B cell (primary cell): ENCODE measurements at regions not wholly inside any gene's neighbourhood (a gene's known extent, or its start where the extent isn't known, plus 50 kb on each side); places are given as distances from the start of the nearest gene placed in this dataset.
"Not testable (repeated sequence)": the region's sequence is repeated elsewhere in the genome, so short reads cannot be mapped to it uniquely, and the experiment has no call there.

Source experiments
- ATAC-seq: fragments of 200-7000 bp; cut with Tn5 transposase; one replicate; pipeline ENCODE4 v1.10.0; 2021; ENCODE audit warnings: low read depth, mild to moderate bottlenecking, moderate number of reproducible peaks, moderate library complexity
- CTCF ChIA-PET: fragments of 350-600 bp; sonication (Branson Sonifier 250); formaldehyde crosslinking; loops from one replicate; lab custom pipeline; 2021; ENCODE audit warnings: antibody characterized with exemption, inconsistent platforms; lab: Charles Lee
- POLR2A ChIA-PET: fragments of 350-600 bp; sonication (Branson Sonifier 250); formaldehyde crosslinking; loops from one replicate; lab custom pipeline; 2021; ENCODE audit warnings: antibody characterized with exemption; lab: Charles Lee
- DNase-seq: peaks from one replicate; pipeline ENCODE4 v3.0.0; 2013
- H2AFZ ChIP-seq: 2 replicates; pipeline ENCODE4 v1.6.1; 2012; ENCODE audit warnings: mild to moderate bottlenecking, low read depth, low read length; ENCODE audit not compliant: insufficient read depth, poor library complexity, severe bottlenecking
- H3K27ac ChIP-seq, 2 donors: 1 replicate in 1 of 2; 2 replicates in 1 of 2; pipeline ENCODE4 v1.5.1; 2012 to 2013; ENCODE audit warnings: low read length in 2 of 2, mild to moderate bottlenecking in 2 of 2, moderate library complexity in 1 of 2
- H3K27me3 ChIP-seq, 4 experiments: fragments of 200-600 bp in 1 of 4; sonication (generic) in 1 of 4; replicated peaks in 1 of 4; 1 replicate in 2 of 4; 2 replicates in 2 of 4; pipeline versions ENCODE4 v1.6.1 to v1.7.0; 2013 to 2016; ENCODE audit warnings: low read length in 3 of 4, mild to moderate bottlenecking in 2 of 4, mixed read lengths in 1 of 4, moderate library complexity in 1 of 4; ENCODE audit not compliant: insufficient read depth in 4 of 4, control insufficient read depth in 3 of 4; ENCODE audit errors: control extremely low read depth in 1 of 4
- H3K36me3 ChIP-seq, 2 experiments: replicated peaks in 1 of 2; 1 replicate in 1 of 2; 2 replicates in 1 of 2; pipeline versions ENCODE4 v1.6.1 to v1.7.1; 2013; ENCODE audit warnings: low read length in 1 of 2; ENCODE audit not compliant: insufficient read depth in 2 of 2, control insufficient read depth in 1 of 2; ENCODE audit errors: control extremely low read depth in 1 of 2, extremely low read depth in 1 of 2
- H3K4me1 ChIP-seq, 2 donors: fragments of 200-600 bp in 1 of 2; sonication (generic) in 1 of 2; 1 replicate in 1 of 2; 2 replicates in 1 of 2; pipeline versions ENCODE4 v1.5.1 to v1.6.1; 2013 to 2017; ENCODE audit warnings: low read length in 2 of 2; ENCODE audit not compliant: control insufficient read depth in 2 of 2, insufficient read depth in 2 of 2
- H3K4me2 ChIP-seq: replicated peaks from 2 replicates; pipeline ENCODE3; 2012; ENCODE audit warnings: mild to moderate bottlenecking, low read depth, low read length; ENCODE audit not compliant: poor library complexity, severe bottlenecking
- H3K4me3 ChIP-seq, 5 experiments: fragments of 200-600 bp in 1 of 5; sonication (generic) in 1 of 5; 1 replicate in 3 of 5; 2 replicates in 2 of 5; pipeline versions ENCODE4 v1.5.1 to v1.7.0; 2011 to 2016; ENCODE audit warnings: low read length in 4 of 5, mild to moderate bottlenecking in 4 of 5, low read depth in 2 of 5, control low read depth in 1 of 5, moderate library complexity in 1 of 5; ENCODE audit not compliant: insufficient read depth in 1 of 5; ENCODE audit errors: control extremely low read depth in 1 of 5, extremely low read depth in 1 of 5
- H3K79me2 ChIP-seq: fragments of 200-600 bp; sonication (generic); one replicate; pipeline ENCODE4 v1.6.0; 2016; ENCODE audit warnings: low read length; ENCODE audit not compliant: control insufficient read depth, insufficient read depth
- H3K9ac ChIP-seq: fragments of 200-600 bp; sonication (generic); 2 replicates; pipeline ENCODE4 v1.6.1; 2017; ENCODE audit warnings: mild to moderate bottlenecking, low read length, moderate library complexity
- H3K9me3 ChIP-seq, 3 donors: one replicate each; pipeline versions ENCODE4 v1.6.1 to v1.7.1; 2013; ENCODE audit warnings: low read length in 2 of 3; ENCODE audit not compliant: control insufficient read depth in 2 of 3, insufficient read depth in 1 of 3; ENCODE audit errors: control extremely low read depth in 1 of 3
- H4K20me1 ChIP-seq: 2 replicates; pipeline ENCODE4 v1.6.0; 2012; ENCODE audit warnings: mild to moderate bottlenecking, low read length; ENCODE audit not compliant: insufficient read depth, control insufficient read depth, poor library complexity, severe bottlenecking
- H3K27ac Mint-ChIP-seq: one replicate; pipeline ENCODE4 v1.8.0; 2021; ENCODE audit warnings: mixed read lengths
- H3K27me3 Mint-ChIP-seq: one replicate; pipeline ENCODE4 v1.8.0; 2021; ENCODE audit warnings: mixed read lengths
- H3K4me1 Mint-ChIP-seq: one replicate; pipeline ENCODE4 v1.8.0; 2021; ENCODE audit warnings: mixed read lengths
- H3K4me3 Mint-ChIP-seq: one replicate; pipeline ENCODE4 v1.8.0; 2021; ENCODE audit warnings: mixed read lengths
- H3K9me3 Mint-ChIP-seq: one replicate; pipeline ENCODE4 v1.8.0; 2022; ENCODE audit warnings: mixed read lengths; ENCODE audit not compliant: insufficient read depth
- WGBS: methylation state at CpG from one replicate; pipeline ENCODE4 v1.1.5; 2013; ENCODE audit warnings: missing lambda C conversion rate; ENCODE audit not compliant: insufficient coverage; 5-methylcytosine and 5-hydroxymethylcytosine counted together
- intact Hi-C: fragments of 100-400 bp; cut with micrococcal nuclease; formaldehyde crosslinking; loops from one replicate; pipeline ENCODE4 v1.10.0; 2022

DNA sequence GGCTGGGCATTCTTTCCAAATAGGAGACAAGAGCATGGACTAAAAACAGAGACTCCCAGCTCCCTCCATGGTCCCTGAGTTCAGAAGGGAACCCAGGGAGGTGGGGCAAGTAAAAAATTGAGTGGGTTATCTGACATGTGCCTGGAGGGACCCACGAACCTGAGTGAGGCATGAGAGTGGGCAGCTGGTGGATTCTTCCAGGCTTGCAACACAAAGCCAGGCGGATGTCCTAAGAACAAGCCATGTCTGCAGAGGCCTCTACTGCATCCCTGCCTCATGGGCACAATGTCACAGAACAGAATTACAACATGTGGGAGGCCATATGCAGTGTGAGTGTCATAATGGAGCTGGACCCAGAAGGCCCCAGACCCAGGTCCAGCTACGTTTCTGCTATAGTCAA is 3949.4 kb upstream of the OR11H1 start:
- CTCF ChIA-PET, intact Hi-C loops, H3K79me2 ChIP-seq, H3K9ac ChIP-seq, H2AFZ ChIP-seq, H3K4me2 ChIP-seq, H3K27ac ChIP-seq, H4K20me1 ChIP-seq, H3K4me3 ChIP-seq, H3K27me3 ChIP-seq, H3K4me1 ChIP-seq, ATAC-seq, POLR2A ChIA-PET, H3K4me3 Mint-ChIP-seq, H3K27me3 Mint-ChIP-seq, DNase-seq, H3K4me1 Mint-ChIP-seq, H3K27ac Mint-ChIP-seq, H3K36me3 ChIP-seq: not testable (repeated sequence)
- peaks cover 2 to 41% (median 13%) of the 10 kb centered on the region in 3 donors for H3K9me3 ChIP-seq
- H3K9me3 Mint-ChIP-seq: peaks cover 33% of the 10 kb centered on the region
- 44% methylated on average over 2 of the region's 3 CpGs for WGBS

- POLR2A ChIA-PET, H2AFZ ChIP-seq, H3K27me3 Mint-ChIP-seq, ATAC-seq, H4K20me1 ChIP-seq, intact Hi-C loops, H3K4me3 ChIP-seq, H3K27me3 ChIP-seq, H3K27ac Mint-ChIP-seq, H3K4me3 Mint-ChIP-seq, H3K27ac ChIP-seq, H3K4me1 Mint-ChIP-seq, H3K79me2 ChIP-seq, H3K4me2 ChIP-seq, H3K9ac ChIP-seq, CTCF ChIA-PET, H3K36me3 ChIP-seq, DNase-seq, H3K4me1 ChIP-seq: not testable (repeated sequence)
- peaks cover 27% of the 10 kb centered on the region for H3K9me3 Mint-ChIP-seq
- peaks cover 2 to 32% (median 9%) of the 10 kb centered on the region in 3 donors for H3K9me3 ChIP-seq
- WGBS: no CpG with 5 or more reads among the region's 4 CpGs
These were observed 3945.9 kb upstream of the OR11H1 start for GRCh38 chr22:11582048-11582447.

GRCh38 chr22:11584231-11584630 is 3943.8 kb upstream of the OR11H1 start:
- 30% methylated on average over 4 of the region's 4 CpGs for WGBS
- peaks cover 3 to 25% (median 5%) of the 10 kb centered on the region in 3 donors for H3K9me3 ChIP-seq
- H3K27me3 Mint-ChIP-seq, H3K9ac ChIP-seq, H3K36me3 ChIP-seq, H3K27me3 ChIP-seq, H3K79me2 ChIP-seq, CTCF ChIA-PET, H4K20me1 ChIP-seq, intact Hi-C loops, H3K4me1 Mint-ChIP-seq, H3K27ac ChIP-seq, H3K27ac Mint-ChIP-seq, H3K4me3 Mint-ChIP-seq, H3K4me1 ChIP-seq, H3K4me2 ChIP-seq, ATAC-seq, POLR2A ChIA-PET, H3K4me3 ChIP-seq, DNase-seq, H2AFZ ChIP-seq: not testable (repeated sequence)
- H3K9me3 Mint-ChIP-seq: peaks cover 16% of the 10 kb centered on the region

GRCh38 chr22:11594552-11594951 is 3933.4 kb upstream of the OR11H1 start:
- H3K9me3 ChIP-seq: peaks cover 0 to 33% (median 0%) of the 10 kb centered on the region in 3 donors
- CTCF ChIA-PET, H3K4me3 ChIP-seq, H3K4me2 ChIP-seq, intact Hi-C loops, H3K27ac ChIP-seq, H3K9ac ChIP-seq, H3K27me3 ChIP-seq, H3K27ac Mint-ChIP-seq, H3K36me3 ChIP-seq, POLR2A ChIA-PET, H3K79me2 ChIP-seq, H3K27me3 Mint-ChIP-seq, H2AFZ ChIP-seq, H3K4me1 Mint-ChIP-seq, H3K4me1 ChIP-seq, ATAC-seq, H3K4me3 Mint-ChIP-seq, DNase-seq, H4K20me1 ChIP-seq: not testable (repeated sequence)
- H3K9me3 Mint-ChIP-seq: peaks cover 19% of the 10 kb centered on the region
- WGBS: 69% methylated on average over 3 of the region's 4 CpGs
